ENCODE measurements at regions not wholly inside any gene's neighbourhood (a gene's known extent, or its start where the extent isn't known, plus 50 kb on each side); places are given as distances from the start of the nearest gene placed in this dataset.

DNA sequence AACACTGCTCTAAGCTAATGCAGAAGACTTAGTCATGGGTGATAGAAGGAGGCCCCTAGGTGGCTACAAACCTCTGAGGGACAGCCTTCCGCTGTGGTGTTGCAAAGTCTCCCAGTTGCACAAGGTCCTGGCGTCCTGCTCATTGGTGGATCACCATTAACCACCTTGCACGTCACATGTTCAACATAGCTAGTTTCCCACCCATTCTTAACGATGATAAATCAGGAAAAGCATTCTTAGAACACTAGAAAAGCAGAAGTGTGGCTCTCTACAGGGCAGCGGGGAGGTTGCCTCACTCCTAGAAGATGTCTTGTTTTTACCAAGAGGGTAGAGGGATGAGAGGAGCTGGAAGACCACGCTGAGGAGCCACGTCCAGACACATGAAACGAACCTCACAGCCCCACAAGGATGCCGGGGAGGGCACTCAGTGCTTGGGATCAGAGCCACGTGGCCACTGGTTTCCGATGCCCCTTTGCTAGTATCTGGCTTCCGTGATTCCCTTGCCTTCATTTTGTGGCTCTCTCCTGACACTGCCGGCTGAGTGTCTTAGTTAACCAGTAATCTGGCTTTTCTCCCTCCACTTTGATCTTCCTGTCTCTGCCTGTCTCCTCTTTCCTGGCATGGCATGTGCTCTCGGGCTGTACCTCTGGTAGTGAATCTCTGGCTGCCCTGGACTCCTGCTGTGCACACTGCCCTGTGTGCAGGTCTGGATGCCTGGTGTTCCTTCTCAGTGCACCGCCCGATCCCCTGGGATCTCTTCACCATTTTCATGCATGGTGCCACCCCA lies 91.4 kb upstream of the NEDD9 start (continued):
- TF ChIP-seq ZNF235 (CRISPR knock-in tag; IDR thresholded peaks at IDR 0.05; ENCODE audit: borderline replicate concordance) (0 out of 2 replicates have a peak, but pooled peaks have one; percentile 80), REPIN1 (CRISPR knock-in tag; IDR thresholded peaks at IDR 0.05; ENCODE audit: borderline replicate concordance, low read depth) (peak; percentile 73; the same call in 1 of the 2 replicates), SRSF9 (IDR thresholded peaks at IDR 0.05; ENCODE audit: borderline replicate concordance, insufficient read depth, low read depth, low read length, poor library complexity, severe bottlenecking) (no peak), ZNF251 (CRISPR knock-in tag; IDR thresholded peaks at IDR 0.05) (no peak), AGO1 (IDR thresholded peaks at IDR 0.05; ENCODE audit: low read depth, low read length, poor library complexity, severe bottlenecking) (no peak), ZNF768 (CRISPR knock-in tag; IDR thresholded peaks at IDR 0.05) (peak; percentile 61; the same call in 1 of the 2 replicates), KLF16 (CRISPR knock-in tag; IDR thresholded peaks at IDR 0.05) (peak; percentile 47 to 61; a peak in 2 of 4 replicates), MEF2D (CRISPR knock-in tag; IDR thresholded peaks at IDR 0.05) (peak; percentile 94), RCOR2 (CRISPR knock-in tag; IDR thresholded peaks at IDR 0.05) (peak; percentile 19; the same call in 1 of the 2 replicates), SMAD3 (CRISPR knock-in tag; IDR thresholded peaks at IDR 0.05) (no peak; the same call in 1 of the 2 replicates), ZNF224 (CRISPR knock-in tag; IDR thresholded peaks at IDR 0.05) (no peak), ZNF205 (CRISPR knock-in tag; IDR thresholded peaks at IDR 0.05) (peak; percentile 40; the same call in 1 of the 2 replicates), HNRNPH1 (optimal IDR thresholded peaks at IDR 0.05; ENCODE audit: low read depth, low read length) (no peak), RBM22 (optimal IDR thresholded peaks at IDR 0.05; ENCODE audit: low read length) (no peak), CENPT (CRISPR knock-in tag; IDR thresholded peaks at IDR 0.05; ENCODE audit: low read depth) (no peak), FOXK1 (CRISPR knock-in tag; IDR thresholded peaks at IDR 0.05; ENCODE audit: borderline replicate concordance, low read depth) (no peak; the same call in 1 of the 2 replicates)
- TF ChIP-seq, protein P1, sequence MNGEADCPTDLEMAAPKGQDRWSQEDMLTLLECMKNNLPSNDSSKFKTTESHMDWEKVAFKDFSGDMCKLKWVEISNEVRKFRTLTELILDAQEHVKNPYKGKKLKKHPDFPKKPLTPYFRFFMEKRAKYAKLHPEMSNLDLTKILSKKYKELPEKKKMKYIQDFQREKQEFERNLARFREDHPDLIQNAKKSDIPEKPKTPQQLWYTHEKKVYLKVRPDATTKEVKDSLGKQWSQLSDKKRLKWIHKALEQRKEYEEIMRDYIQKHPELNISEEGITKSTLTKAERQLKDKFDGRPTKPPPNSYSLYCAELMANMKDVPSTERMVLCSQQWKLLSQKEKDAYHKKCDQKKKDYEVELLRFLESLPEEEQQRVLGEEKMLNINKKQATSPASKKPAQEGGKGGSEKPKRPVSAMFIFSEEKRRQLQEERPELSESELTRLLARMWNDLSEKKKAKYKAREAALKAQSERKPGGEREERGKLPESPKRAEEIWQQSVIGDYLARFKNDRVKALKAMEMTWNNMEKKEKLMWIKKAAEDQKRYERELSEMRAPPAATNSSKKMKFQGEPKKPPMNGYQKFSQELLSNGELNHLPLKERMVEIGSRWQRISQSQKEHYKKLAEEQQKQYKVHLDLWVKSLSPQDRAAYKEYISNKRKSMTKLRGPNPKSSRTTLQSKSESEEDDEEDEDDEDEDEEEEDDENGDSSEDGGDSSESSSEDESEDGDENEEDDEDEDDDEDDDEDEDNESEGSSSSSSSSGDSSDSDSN (CRISPR knock-in tag; IDR thresholded peaks at IDR 0.05): no peak
- TF ChIP-seq, protein P2, sequence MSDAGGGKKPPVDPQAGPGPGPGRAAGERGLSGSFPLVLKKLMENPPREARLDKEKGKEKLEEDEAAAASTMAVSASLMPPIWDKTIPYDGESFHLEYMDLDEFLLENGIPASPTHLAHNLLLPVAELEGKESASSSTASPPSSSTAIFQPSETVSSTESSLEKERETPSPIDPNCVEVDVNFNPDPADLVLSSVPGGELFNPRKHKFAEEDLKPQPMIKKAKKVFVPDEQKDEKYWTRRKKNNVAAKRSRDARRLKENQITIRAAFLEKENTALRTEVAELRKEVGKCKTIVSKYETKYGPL (CRISPR knock-in tag; IDR thresholded peaks at IDR 0.05): no peak
- TF ChIP-seq, protein P3, sequence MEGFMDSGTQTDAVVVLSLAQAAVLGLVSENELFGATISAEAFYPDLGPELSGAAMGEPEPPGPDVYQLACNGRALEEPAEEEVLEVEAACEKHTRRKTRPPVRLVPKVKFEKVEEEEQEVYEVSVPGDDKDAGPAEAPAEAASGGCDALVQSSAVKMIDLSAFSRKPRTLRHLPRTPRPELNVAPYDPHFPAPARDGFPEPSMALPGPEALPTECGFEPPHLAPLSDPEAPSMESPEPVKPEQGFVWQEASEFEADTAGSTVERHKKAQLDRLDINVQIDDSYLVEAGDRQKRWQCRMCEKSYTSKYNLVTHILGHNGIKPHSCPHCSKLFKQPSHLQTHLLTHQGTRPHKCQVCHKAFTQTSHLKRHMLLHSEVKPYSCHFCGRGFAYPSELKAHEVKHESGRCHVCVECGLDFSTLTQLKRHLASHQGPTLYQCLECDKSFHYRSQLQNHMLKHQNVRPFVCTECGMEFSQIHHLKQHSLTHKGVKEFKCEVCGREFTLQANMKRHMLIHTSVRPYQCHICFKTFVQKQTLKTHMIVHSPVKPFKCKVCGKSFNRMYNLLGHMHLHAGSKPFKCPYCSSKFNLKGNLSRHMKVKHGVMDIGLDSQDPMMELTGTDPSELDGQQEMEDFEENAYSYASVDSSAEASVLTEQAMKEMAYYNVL (CRISPR knock-in tag; IDR thresholded peaks at IDR 0.05; ENCODE audit: borderline replicate concordance): peak; percentile 91
- TF ChIP-seq, protein P4, sequence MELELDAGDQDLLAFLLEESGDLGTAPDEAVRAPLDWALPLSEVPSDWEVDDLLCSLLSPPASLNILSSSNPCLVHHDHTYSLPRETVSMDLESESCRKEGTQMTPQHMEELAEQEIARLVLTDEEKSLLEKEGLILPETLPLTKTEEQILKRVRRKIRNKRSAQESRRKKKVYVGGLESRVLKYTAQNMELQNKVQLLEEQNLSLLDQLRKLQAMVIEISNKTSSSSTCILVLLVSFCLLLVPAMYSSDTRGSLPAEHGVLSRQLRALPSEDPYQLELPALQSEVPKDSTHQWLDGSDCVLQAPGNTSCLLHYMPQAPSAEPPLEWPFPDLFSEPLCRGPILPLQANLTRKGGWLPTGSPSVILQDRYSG (CRISPR knock-in tag; IDR thresholded peaks at IDR 0.05): peak; percentile 62; the same call in 1 of the 2 replicates
- TF ChIP-seq, protein P5, sequence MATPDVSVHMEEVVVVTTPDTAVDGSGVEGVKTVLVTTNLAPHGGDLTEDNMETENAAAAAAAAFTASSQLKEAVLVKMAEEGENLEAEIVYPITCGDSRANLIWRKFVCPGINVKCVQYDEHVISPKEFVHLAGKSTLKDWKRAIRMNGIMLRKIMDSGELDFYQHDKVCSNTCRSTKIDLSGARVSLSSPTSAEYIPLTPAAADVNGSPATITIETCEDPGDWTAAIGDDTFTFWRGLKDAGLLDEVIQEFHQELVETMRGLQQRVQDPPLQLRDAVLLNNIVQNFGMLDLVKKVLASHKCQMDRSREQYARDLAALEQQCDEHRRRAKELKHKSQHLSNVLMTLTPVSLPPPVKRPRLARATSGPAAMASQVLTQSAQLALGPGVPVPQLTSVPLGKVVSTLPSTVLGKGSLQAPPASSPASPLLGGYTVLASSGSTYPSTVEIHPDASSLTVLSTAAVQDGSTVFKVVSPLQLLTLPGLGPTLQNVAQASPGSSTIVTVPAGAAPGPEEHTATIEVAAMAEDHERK (CRISPR knock-in tag; IDR thresholded peaks at IDR 0.05; ENCODE audit: low read depth): no peak

All from HepG2 (cell line).